GM10266 (cell line): ENCODE measurements at regions not wholly inside any gene's neighbourhood (a gene's known extent, or its start where the extent isn't known, plus 50 kb on each side); places are given as distances from the start of the nearest gene placed in this dataset.

ENCODE experiments used
- DNase-seq: peaks from one replicate; pipeline ENCODE4 v3.0.0; 2012; ENCODE audit errors: extremely low spot score
- CTCF ChIP-seq: IDR thresholded peaks from 2 replicates; pipeline ENCODE4 v1.5.1; 2012; ENCODE audit warnings: mild to moderate bottlenecking, low read depth; ENCODE audit not compliant: control insufficient read depth, insufficient read depth; ENCODE audit errors: missing control alignments

- DNase-seq: no peak
- no peak for TF ChIP-seq CTCF
Observed at GRCh38 chr18:24545651-24546050, 85.2 kb downstream of the HRH4 start.

GRCh38 chr18:24546307-24546706 lies 85.9 kb downstream of the HRH4 start:
- TF ChIP-seq CTCF: no peak
- no peak for DNase-seq

- no peak for DNase-seq
- no peak for TF ChIP-seq CTCF
Observed at GRCh38 chr18:24548583-24548982, 88.1 kb downstream of the HRH4 start.

- no peak for DNase-seq
- TF ChIP-seq CTCF: no peak
Observed at GRCh38 chr18:24552218-24552617, 91.8 kb downstream of the HRH4 start.

- no peak for TF ChIP-seq CTCF
- DNase-seq: no peak
Observed at GRCh38 chr18:24553571-24554285, 93.3 kb downstream of the HRH4 start.

- TF ChIP-seq CTCF: no peak
- DNase-seq: no peak
Observed at GRCh38 chr18:24558403-24558802, 98.0 kb downstream of the HRH4 start.

GRCh38 chr18:24559526-24559925 lies 99.1 kb downstream of the HRH4 start:
- no peak for TF ChIP-seq CTCF
- DNase-seq: no peak
